SK-N-DZ (cell line): ENCODE measurements at regions not wholly inside any gene's neighbourhood (a gene's known extent, or its start where the extent isn't known, plus 50 kb on each side); places are given as distances from the start of the nearest gene placed in this dataset.

Experiments used
- DNase-seq: peaks from one replicate; pipeline ENCODE4 v3.0.0-alpha.2; 2015; ENCODE audit warnings: low spot score
- small RNA-seq, 2 experiments: library from RNA; depleted of rRNA; stranded (forward); fragments of <200 nt; gene quantifications; one replicate each; pipeline ENCODE3, GENCODE V24; 2014

DNA sequence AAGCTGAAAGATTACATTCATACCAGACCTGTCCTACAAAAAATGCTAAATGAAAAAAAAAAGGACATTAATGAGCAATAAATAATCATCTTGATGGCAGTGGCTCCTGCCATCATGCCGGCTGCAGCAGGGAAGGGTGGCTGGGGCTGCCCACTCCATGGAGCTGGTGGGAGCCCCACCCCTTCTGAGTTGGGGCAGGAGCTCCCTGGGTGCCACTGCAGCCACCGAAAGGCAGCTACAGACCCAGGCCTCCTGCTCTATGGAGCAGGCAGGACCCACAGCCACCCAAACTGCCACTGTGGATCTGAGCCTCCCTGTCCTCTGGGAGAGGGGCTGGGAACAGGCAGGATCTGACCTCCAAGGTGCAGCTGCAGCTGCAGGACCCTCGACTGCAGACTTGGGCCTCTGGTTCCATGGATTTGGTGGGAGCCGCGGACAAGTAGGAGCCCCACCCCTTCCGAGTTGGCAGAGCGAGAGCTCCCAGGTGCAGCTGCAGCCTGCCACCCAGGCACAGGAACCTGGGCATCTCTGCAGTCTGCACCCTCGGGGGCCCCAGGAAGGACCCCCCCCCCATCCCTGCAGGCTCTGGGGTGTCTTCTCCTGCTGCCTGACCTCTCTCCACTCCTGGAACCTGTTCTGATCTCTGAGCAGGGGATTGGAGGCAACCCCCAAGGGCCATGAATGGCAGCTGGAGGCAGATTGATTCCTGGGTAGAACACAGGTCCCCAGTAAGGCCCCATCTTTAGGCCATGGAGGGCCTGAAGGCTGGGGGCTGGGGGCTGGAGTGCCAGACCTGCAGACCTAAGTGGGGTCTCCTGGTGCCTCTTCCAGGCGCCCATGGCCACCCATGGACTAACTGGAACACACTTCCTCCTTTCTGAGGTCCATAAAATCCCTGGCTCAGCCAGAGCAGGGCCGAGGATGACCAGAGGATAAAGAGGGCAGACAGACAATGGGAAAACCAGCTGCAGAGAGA lies 70.4 kb upstream of the TTC14 start:
- no peak for DNase-seq

DNA sequence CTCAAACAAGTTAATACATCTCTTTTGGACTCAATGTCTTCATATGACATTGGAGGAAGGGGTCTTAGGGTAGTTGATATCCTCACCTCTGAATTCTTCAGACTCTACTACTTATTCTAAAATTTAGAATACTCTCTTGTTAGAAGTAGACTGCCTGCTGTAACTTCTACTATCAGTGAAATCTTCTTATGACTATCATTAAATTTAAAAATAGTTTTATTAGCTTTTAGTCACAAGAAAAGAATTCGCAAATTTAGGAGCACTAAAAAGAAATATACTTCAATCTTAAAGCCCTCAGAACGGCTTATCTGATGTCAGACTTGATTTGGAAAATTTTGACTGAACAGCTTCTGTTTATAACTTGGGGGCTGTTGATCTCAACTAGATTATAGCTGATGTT lies 67.1 kb upstream of the TTC14 start:
- DNase-seq: no peak

- no peak for DNase-seq
These were observed 63.5 kb upstream of the TTC14 start for GRCh38 chr3:180538493-180538892.

DNA sequence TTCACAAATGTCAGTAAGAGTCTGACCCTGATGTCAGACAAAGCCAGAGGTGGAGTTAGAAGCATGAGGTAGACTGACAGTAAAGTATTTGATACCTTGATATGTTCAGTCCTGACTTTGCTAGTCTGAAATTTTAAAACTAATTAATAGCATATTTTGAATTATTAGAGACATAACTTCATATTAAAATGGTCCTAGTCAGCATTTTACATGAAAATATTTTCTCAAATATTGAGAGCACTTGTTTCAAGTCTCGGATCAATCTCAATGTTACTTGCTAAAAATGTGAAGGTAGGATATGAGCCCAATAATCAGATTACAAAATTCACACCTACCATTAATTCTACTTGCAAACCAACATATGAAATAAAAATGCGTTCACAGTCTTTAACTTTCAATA lies 58.1 kb upstream of the TTC14 start:
- DNase-seq: no peak

DNA sequence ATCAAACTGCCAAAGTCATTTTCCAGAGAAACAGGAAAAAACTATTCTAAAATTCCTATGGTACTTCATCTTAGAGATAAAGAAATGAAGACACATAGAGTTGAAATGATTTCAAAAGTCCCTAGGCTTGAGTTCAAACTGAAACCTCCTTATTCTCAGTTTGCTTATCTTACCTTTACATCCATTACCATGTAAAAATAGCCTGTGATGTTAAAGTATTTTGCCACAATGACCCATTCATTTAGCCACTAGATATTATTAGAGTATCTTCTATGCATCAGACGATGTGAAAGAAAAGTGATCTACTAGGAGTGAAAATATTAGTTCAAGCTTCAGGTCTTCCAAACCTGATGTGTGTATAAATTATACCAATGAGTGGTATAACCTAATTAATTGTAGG lies 55.1 kb upstream of the TTC14 start:
- DNase-seq: no peak

- DNase-seq: no peak
These were observed 53.9 kb upstream of the TTC14 start for GRCh38 chr3:180548050-180548449.

Small RNAs in the stretch of these regions (small RNA-seq; reads per million reads assigned to genes)
- 0 reads per million in 2 experiments for gene AC134503.1
- gene RF00096: 0 to 0.76 reads per million in 2 experiments
- gene RNA5SP149: 0.05 to 0.35 reads per million in 2 experiments
